GM23338 (cell line): ENCODE measurements at regions not wholly inside any gene's neighbourhood (a gene's known extent, or its start where the extent isn't known, plus 50 kb on each side); places are given as distances from the start of the nearest gene placed in this dataset.

Source experiments
- ATAC-seq: fragments of 200-7000 bp; cut with Tn5 transposase; 3 replicates; pipeline ENCODE4 v1.9.1; 2020
- DNase-seq: peaks from one replicate; pipeline ENCODE4 v3.0.0-alpha.2; 2015; ENCODE audit warnings: low spot score
- H2AFZ ChIP-seq: fragments of 200-600 bp; sonication (generic); 2 replicates; pipeline ENCODE4 v1.8.0; 2016; ENCODE audit warnings: antibody characterized with exemption, mild to moderate bottlenecking, moderate library complexity
- H3F3A ChIP-seq: fragments of 200-600 bp; sonication (generic); replicated peaks from 2 replicates; pipeline ENCODE4 v1.8.0; 2017; ENCODE audit warnings: antibody characterized with exemption, mixed run types, low read depth
- H3K27ac ChIP-seq: fragments of 200-600 bp; sonication (generic); 2 replicates; pipeline ENCODE4 v1.6.1; 2016; ENCODE audit warnings: low read depth
- H3K27me3 ChIP-seq: fragments of 200-600 bp; sonication (generic); 2 replicates; pipeline ENCODE4 v1.8.0; 2016; ENCODE audit warnings: mild to moderate bottlenecking, mixed run types, moderate library complexity; ENCODE audit not compliant: insufficient read depth
- H3K36me3 ChIP-seq: fragments of 200-600 bp; sonication (generic); 2 replicates; pipeline ENCODE4 v1.8.0; 2016; ENCODE audit warnings: mild to moderate bottlenecking; ENCODE audit not compliant: insufficient read depth
- H3K4me1 ChIP-seq: fragments of 200-600 bp; sonication (generic); 2 replicates; pipeline ENCODE4 v1.8.0; 2016; ENCODE audit warnings: mild to moderate bottlenecking, moderate library complexity; ENCODE audit not compliant: insufficient read depth
- H3K4me2 ChIP-seq: fragments of 200-600 bp; sonication (generic); 2 replicates; pipeline ENCODE4 v1.7.1; 2017; ENCODE audit warnings: mixed run types
- H3K4me3 ChIP-seq: fragments of 200-600 bp; sonication (generic); 2 replicates; pipeline ENCODE4 v1.6.1; 2016; ENCODE audit warnings: mixed run types
- H3K79me2 ChIP-seq: fragments of 200-600 bp; sonication (generic); replicated peaks from 2 replicates; pipeline ENCODE4 v1.8.0; 2017; ENCODE audit warnings: mild to moderate bottlenecking; ENCODE audit not compliant: insufficient read depth
- H3K9me2 ChIP-seq: fragments of 200-600 bp; sonication (generic); 2 replicates; pipeline ENCODE4 v1.8.0; 2017; ENCODE audit not compliant: insufficient read depth
- H4K20me1 ChIP-seq: fragments of 200-600 bp; sonication (generic); replicated peaks from 2 replicates; pipeline ENCODE4 v1.8.0; 2017; ENCODE audit warnings: mild to moderate bottlenecking; ENCODE audit not compliant: insufficient read depth
- H3K27ac Mint-ChIP-seq: 2 replicates; pipeline ENCODE4 v1.8.0; 2020; ENCODE audit warnings: inconsistent platforms, mild to moderate bottlenecking, moderate library complexity, mixed read lengths
- H3K27me3 Mint-ChIP-seq: 3 replicates; pipeline ENCODE4 v1.8.0; 2022; ENCODE audit warnings: low read depth, mild to moderate bottlenecking, moderate library complexity, mixed read lengths, inconsistent platforms; ENCODE audit not compliant: insufficient read depth, poor library complexity
- H3K36me3 Mint-ChIP-seq: 3 replicates; pipeline ENCODE4 v1.8.0; 2021; ENCODE audit warnings: low read depth, mild to moderate bottlenecking, inconsistent platforms, moderate library complexity, mixed read lengths
- H3K4me1 Mint-ChIP-seq: 3 replicates; pipeline ENCODE4 v1.8.0; 2020; ENCODE audit warnings: mild to moderate bottlenecking, inconsistent platforms, mixed read lengths
- H3K4me3 Mint-ChIP-seq: 3 replicates; pipeline ENCODE4 v1.8.0; 2021; ENCODE audit warnings: moderate library complexity, mild to moderate bottlenecking, inconsistent platforms, mixed read lengths
- H3K9me3 Mint-ChIP-seq: 3 replicates; pipeline ENCODE4 v1.8.0; 2020; ENCODE audit warnings: moderate library complexity, mild to moderate bottlenecking, inconsistent platforms, mixed read lengths
- CREB1 ChIP-seq: fragments of 250-450 bp; sonication (Bioruptor Pico); IDR thresholded peaks from 2 replicates; pipeline ENCODE4 v1.5.0; 2020; ENCODE audit warnings: low read depth, mild to moderate bottlenecking, moderate library complexity
- EZH2 ChIP-seq: fragments of 200-600 bp; sonication (generic); IDR thresholded peaks from one replicate; pipeline ENCODE4 v1.8.0; 2017; ENCODE audit warnings: antibody characterized with exemption, mild to moderate bottlenecking, low read depth; ENCODE audit not compliant: unreplicated experiment
- EZH2phosphoT487 ChIP-seq: fragments of 200-600 bp; sonication (generic); IDR thresholded peaks from one replicate; pipeline ENCODE4 v1.8.1; 2018; ENCODE audit warnings: antibody characterized with exemption; ENCODE audit not compliant: unreplicated experiment
- JUNB ChIP-seq: IDR thresholded peaks from one replicate; pipeline ENCODE4 v1.6.1; 2016; ENCODE audit warnings: antibody characterized with exemption; ENCODE audit not compliant: unreplicated experiment
- NANOG ChIP-seq: IDR thresholded peaks from 2 replicates; pipeline ENCODE4 v1.6.1; 2016; ENCODE audit warnings: antibody characterized with exemption, borderline replicate concordance
- POLR2AphosphoS5 ChIP-seq: IDR thresholded peaks from 2 replicates; pipeline ENCODE4 v1.6.1; 2016; ENCODE audit warnings: antibody characterized with exemption, low read depth
- STAT1 ChIP-seq: IDR thresholded peaks from one replicate; pipeline ENCODE4 v1.6.1; 2016; ENCODE audit warnings: antibody characterized with exemption; ENCODE audit not compliant: unreplicated experiment
- ZNF114 ChIP-seq: fragments of 250-450 bp; sonication (Bioruptor Pico); IDR thresholded peaks from 2 replicates; pipeline ENCODE4 v1.5.0; 2020; ENCODE audit warnings: mild to moderate bottlenecking, moderate library complexity
- ZNF331 ChIP-seq: fragments of 250-450 bp; sonication (Bioruptor Pico); IDR thresholded peaks from 2 replicates; pipeline ENCODE4 v1.5.0; 2020; ENCODE audit warnings: low read depth, mild to moderate bottlenecking, moderate library complexity
- TF ChIP-seq, protein P1 (sequence below): fragments of 250-450 bp; sonication (Bioruptor Pico); IDR thresholded peaks from 2 replicates; pipeline ENCODE4 v1.5.0; 2020; ENCODE audit warnings: mild to moderate bottlenecking, moderate library complexity
- TF ChIP-seq, protein P2 (sequence below), 2 experiments: fragments of 200-600 bp in 1 of 2; sonication (generic) in 1 of 2; conservative IDR thresholded peaks; 2 replicates each; pipeline versions ENCODE4 v1.5.1 to v1.6.1; 2016 to 2017; ENCODE audit warnings: antibody characterized with exemption in 2 of 2, low read depth in 2 of 2, mild to moderate bottlenecking in 2 of 2, moderate library complexity in 1 of 2
- TF ChIP-seq, protein P3 (sequence below): IDR thresholded peaks from 2 replicates; pipeline ENCODE4 v1.6.1; 2016; ENCODE audit warnings: antibody characterized with exemption
- TF ChIP-seq, protein P4 (sequence below): IDR thresholded peaks from one replicate; pipeline ENCODE4 v1.6.1; 2018; ENCODE audit warnings: antibody characterized with exemption; ENCODE audit not compliant: unreplicated experiment

DNA sequence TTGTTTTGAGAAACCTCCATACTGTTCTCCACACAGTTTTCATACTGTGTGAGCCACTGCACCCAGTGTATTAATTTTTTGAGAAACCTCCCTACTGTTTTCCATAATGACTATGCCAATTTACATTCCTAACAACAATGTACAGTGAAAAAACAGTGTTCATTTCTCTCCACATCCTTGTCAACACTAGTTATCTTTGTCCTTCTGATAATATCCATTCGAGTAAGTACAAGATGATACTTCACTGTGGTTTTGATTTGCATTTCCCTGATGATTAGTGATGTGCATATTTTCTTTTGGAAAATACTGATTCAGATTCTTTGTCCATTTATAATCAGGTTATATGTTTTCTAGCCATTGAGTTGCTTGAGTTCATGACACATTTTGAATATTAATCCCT lies 462.0 kb downstream of the CDH11 start:
- ATAC-seq (no peak), DNase-seq (no peak)
- TF ChIP-seq POLR2AphosphoS5 (no peak), NANOG (no peak), EZH2phosphoT487 (no peak), ZNF331 (no peak), JUNB (no peak), EZH2 (no peak), STAT1 (no peak), ZNF114 (no peak), CREB1 (CRISPR knock-in tag) (no peak)
- TF ChIP-seq, protein P1, sequence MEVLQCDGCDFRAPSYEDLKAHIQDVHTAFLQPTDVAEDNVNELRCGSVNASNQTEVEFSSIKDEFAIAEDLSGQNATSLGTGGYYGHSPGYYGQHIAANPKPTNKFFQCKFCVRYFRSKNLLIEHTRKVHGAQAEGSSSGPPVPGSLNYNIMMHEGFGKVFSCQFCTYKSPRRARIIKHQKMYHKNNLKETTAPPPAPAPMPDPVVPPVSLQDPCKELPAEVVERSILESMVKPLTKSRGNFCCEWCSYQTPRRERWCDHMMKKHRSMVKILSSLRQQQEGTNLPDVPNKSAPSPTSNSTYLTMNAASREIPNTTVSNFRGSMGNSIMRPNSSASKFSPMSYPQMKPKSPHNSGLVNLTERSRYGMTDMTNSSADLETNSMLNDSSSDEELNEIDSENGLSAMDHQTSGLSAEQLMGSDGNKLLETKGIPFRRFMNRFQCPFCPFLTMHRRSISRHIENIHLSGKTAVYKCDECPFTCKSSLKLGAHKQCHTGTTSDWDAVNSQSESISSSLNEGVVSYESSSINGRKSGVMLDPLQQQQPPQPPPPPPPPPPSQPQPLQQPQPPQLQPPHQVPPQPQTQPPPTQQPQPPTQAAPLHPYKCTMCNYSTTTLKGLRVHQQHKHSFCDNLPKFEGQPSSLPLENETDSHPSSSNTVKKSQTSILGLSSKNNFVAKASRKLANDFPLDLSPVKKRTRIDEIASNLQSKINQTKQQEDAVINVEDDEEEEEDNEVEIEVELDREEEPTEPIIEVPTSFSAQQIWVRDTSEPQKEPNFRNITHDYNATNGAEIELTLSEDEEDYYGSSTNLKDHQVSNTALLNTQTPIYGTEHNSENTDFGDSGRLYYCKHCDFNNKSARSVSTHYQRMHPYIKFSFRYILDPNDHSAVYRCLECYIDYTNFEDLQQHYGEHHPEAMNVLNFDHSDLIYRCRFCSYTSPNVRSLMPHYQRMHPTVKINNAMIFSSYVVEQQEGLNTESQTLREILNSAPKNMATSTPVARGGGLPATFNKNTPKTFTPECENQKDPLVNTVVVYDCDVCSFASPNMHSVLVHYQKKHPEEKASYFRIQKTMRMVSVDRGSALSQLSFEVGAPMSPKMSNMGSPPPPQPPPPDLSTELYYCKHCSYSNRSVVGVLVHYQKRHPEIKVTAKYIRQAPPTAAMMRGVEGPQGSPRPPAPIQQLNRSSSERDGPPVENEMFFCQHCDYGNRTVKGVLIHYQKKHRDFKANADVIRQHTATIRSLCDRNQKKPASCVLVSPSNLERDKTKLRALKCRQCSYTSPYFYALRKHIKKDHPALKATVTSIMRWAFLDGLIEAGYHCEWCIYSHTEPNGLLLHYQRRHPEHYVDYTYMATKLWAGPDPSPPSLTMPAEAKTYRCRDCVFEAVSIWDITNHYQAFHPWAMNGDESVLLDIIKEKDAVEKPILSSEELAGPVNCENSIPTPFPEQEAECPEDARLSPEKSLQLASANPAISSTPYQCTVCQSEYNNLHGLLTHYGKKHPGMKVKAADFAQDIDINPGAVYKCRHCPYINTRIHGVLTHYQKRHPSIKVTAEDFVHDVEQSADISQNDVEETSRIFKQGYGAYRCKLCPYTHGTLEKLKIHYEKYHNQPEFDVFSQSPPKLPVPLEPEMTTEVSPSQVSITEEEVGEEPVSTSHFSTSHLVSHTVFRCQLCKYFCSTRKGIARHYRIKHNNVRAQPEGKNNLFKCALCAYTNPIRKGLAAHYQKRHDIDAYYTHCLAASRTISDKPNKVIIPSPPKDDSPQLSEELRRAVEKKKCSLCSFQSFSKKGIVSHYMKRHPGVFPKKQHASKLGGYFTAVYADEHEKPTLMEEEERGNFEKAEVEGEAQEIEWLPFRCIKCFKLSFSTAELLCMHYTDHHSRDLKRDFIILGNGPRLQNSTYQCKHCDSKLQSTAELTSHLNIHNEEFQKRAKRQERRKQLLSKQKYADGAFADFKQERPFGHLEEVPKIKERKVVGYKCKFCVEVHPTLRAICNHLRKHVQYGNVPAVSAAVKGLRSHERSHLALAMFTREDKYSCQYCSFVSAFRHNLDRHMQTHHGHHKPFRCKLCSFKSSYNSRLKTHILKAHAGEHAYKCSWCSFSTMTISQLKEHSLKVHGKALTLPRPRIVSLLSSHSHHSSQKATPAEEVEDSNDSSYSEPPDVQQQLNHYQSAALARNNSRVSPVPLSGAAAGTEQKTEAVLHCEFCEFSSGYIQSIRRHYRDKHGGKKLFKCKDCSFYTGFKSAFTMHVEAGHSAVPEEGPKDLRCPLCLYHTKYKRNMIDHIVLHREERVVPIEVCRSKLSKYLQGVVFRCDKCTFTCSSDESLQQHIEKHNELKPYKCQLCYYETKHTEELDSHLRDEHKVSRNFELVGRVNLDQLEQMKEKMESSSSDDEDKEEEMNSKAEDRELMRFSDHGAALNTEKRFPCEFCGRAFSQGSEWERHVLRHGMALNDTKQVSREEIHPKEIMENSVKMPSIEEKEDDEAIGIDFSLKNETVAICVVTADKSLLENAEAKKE (CRISPR knock-in tag), result no peak
- TF ChIP-seq, protein P2, sequence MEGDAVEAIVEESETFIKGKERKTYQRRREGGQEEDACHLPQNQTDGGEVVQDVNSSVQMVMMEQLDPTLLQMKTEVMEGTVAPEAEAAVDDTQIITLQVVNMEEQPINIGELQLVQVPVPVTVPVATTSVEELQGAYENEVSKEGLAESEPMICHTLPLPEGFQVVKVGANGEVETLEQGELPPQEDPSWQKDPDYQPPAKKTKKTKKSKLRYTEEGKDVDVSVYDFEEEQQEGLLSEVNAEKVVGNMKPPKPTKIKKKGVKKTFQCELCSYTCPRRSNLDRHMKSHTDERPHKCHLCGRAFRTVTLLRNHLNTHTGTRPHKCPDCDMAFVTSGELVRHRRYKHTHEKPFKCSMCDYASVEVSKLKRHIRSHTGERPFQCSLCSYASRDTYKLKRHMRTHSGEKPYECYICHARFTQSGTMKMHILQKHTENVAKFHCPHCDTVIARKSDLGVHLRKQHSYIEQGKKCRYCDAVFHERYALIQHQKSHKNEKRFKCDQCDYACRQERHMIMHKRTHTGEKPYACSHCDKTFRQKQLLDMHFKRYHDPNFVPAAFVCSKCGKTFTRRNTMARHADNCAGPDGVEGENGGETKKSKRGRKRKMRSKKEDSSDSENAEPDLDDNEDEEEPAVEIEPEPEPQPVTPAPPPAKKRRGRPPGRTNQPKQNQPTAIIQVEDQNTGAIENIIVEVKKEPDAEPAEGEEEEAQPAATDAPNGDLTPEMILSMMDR (conservative IDR thresholded peaks at IDR 0.05; ENCODE audit: low read depth in 2 of 2), result no peak
- TF ChIP-seq, protein P3, sequence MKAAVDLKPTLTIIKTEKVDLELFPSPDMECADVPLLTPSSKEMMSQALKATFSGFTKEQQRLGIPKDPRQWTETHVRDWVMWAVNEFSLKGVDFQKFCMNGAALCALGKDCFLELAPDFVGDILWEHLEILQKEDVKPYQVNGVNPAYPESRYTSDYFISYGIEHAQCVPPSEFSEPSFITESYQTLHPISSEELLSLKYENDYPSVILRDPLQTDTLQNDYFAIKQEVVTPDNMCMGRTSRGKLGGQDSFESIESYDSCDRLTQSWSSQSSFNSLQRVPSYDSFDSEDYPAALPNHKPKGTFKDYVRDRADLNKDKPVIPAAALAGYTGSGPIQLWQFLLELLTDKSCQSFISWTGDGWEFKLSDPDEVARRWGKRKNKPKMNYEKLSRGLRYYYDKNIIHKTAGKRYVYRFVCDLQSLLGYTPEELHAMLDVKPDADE, result no peak
- TF ChIP-seq, protein P4, sequence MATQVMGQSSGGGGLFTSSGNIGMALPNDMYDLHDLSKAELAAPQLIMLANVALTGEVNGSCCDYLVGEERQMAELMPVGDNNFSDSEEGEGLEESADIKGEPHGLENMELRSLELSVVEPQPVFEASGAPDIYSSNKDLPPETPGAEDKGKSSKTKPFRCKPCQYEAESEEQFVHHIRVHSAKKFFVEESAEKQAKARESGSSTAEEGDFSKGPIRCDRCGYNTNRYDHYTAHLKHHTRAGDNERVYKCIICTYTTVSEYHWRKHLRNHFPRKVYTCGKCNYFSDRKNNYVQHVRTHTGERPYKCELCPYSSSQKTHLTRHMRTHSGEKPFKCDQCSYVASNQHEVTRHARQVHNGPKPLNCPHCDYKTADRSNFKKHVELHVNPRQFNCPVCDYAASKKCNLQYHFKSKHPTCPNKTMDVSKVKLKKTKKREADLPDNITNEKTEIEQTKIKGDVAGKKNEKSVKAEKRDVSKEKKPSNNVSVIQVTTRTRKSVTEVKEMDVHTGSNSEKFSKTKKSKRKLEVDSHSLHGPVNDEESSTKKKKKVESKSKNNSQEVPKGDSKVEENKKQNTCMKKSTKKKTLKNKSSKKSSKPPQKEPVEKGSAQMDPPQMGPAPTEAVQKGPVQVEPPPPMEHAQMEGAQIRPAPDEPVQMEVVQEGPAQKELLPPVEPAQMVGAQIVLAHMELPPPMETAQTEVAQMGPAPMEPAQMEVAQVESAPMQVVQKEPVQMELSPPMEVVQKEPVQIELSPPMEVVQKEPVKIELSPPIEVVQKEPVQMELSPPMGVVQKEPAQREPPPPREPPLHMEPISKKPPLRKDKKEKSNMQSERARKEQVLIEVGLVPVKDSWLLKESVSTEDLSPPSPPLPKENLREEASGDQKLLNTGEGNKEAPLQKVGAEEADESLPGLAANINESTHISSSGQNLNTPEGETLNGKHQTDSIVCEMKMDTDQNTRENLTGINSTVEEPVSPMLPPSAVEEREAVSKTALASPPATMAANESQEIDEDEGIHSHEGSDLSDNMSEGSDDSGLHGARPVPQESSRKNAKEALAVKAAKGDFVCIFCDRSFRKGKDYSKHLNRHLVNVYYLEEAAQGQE, result no peak
- Mint-ChIP-seq H3K27ac (no peak overlapping the region), H3K27me3 (no peaks in the 10 kb centered on the region), H3K36me3 (no peaks in the 10 kb centered on the region), H3K4me3 (no peak overlapping the region), H3K4me1 (no peaks in the 10 kb centered on the region), H3K9me3 (no peaks in the 10 kb centered on the region)
- H3K27ac ChIP-seq, result no peak overlapping the region
- H3K36me3 ChIP-seq, result no peaks in the 10 kb centered on the region
- H3K9me2 ChIP-seq, result no peaks in the 10 kb centered on the region; the same call in 1 of the 2 replicates
- no peaks in the 10 kb centered on the region for H3F3A ChIP-seq
- no peak overlapping the region for H3K4me3 ChIP-seq
- no peak overlapping the region for H2AFZ ChIP-seq
- H3K79me2 ChIP-seq, result no peaks in the 10 kb centered on the region
- H4K20me1 ChIP-seq, result no peaks in the 10 kb centered on the region
- H3K4me2 ChIP-seq, result no peak overlapping the region
- H3K27me3 ChIP-seq, result no peaks in the 10 kb centered on the region
- no peaks in the 10 kb centered on the region for H3K4me1 ChIP-seq
